ENCODE measurements at regions not wholly inside any gene's neighbourhood (a gene's known extent, or its start where the extent isn't known, plus 50 kb on each side); places are given as distances from the start of the nearest gene placed in this dataset.

DNA sequence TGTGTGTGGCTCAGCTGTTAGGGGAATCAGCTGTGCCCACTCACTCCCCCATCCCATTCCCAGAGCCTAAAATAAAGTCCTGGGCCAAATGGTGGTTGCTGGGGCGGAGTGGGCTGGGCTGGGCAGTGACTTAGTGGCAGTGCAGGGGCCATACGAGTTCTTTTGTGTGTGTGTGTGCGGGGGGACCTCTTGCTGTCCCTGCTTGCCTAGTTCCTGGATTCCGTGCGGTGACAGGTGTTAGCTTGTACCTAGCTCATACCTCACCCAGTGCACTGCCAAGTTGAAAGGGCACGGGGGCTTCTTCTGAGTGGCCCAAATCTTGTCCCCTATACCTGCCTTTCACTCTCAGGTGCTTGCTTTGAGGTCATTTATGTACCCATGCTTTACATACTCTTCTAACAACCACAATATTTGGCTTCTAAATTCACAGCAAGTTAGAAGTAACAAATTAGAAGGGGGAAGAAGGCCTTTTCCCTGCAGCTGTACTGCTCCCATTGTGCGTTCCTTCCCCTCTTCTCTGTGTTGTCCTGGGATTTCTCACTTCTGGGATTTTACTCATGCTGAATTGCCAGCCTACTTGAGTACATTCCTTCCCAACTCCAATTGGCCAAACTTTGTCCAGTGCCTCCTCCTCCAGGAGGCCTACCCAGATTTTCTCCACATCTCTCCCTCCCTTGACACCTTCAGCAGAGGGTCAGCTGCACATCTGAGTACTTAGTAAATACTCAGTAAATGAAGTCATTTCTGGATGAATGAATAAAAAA, 66.3 kb upstream of the POLG start:
- ChIA-PET CTCF (interaction anchor here (1.0 to 4.5 kb wide), 3 partner anchors 9 to 194 kb away, joined by 3 to 36 read pairs (median 4); no protein-coding TSS in a partner anchor), POLR2A (no interaction called here)

GRCh38 chr15:89400116-89400781, 65.6 kb upstream of the POLG start:
- ChIA-PET CTCF (interaction anchor here (1.0 to 4.5 kb wide), 5 partner anchors 8 to 193 kb away, joined by 3 to 36 read pairs (median 9); no protein-coding TSS in a partner anchor), POLR2A (no interaction called here)

- ChIA-PET POLR2A (no interaction called here), CTCF (interaction anchor here (0.6 to 4.5 kb wide), 4 partner anchors 10 to 41 kb away, joined by 3 to 36 read pairs (median 9); no protein-coding TSS in a partner anchor)
These were observed 64.9 kb upstream of the POLG start for GRCh38 chr15:89399238-89400115.

DNA sequence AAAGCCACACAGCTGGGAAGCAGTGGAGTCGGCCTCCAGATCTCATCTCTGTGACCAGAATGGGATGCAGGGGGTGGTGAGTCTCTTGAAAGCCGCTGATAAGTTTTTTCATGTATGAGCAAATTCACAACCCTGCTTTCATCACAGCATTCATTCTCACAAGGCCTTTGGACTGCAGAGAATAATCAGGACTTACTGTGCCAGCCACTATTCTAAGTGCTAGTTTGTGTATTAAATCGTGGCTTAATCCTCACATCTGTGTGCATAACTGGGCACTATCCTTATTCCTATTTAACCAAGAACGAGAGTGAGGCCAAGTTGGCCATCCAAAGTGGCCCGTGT, 64.2 kb upstream of the POLG start:
- ChIA-PET CTCF (interaction anchor here (0.6 to 4.5 kb wide), 4 partner anchors 10 to 40 kb away, joined by 3 to 36 read pairs (median 9); no protein-coding TSS in a partner anchor), POLR2A (no interaction called here)

- ChIA-PET CTCF (interaction anchor here (1.3 to 2.6 kb wide), 2 partner anchors 9 to 11 kb away, joined by 3 to 9 read pairs; no protein-coding TSS in a partner anchor), POLR2A (no interaction called here)
These were observed 63.0 kb upstream of the POLG start for GRCh38 chr15:89397653-89398023.

GRCh38 chr15:89396723-89397652, 62.4 kb upstream of the POLG start:
- ChIA-PET CTCF (interaction anchor here (1.3 kb wide), 1 partner anchor 11 kb away, joined by 3 read pairs; no protein-coding TSS in a partner anchor), POLR2A (no interaction called here)

DNA sequence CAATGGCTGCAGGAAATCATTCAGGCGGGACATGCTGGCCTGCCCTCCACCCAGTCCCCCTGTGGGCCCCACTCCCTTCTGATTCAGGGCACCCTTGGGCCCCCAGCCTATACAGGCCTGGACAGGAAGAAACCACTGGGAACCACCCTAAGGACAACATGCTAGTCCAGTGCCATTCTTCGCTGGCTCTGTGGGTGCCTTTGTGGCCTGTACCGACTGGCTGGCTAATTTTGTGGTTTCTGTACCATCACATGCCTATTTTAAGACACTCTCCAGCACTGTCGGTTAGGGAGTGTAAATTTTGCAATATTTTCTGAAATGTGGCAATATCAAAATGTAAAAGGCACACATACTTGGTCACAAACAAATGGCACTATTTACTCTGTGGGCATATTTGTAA, 61.4 kb upstream of the POLG start:
- ChIA-PET CTCF (no interaction called here), POLR2A (no interaction called here)

DNA sequence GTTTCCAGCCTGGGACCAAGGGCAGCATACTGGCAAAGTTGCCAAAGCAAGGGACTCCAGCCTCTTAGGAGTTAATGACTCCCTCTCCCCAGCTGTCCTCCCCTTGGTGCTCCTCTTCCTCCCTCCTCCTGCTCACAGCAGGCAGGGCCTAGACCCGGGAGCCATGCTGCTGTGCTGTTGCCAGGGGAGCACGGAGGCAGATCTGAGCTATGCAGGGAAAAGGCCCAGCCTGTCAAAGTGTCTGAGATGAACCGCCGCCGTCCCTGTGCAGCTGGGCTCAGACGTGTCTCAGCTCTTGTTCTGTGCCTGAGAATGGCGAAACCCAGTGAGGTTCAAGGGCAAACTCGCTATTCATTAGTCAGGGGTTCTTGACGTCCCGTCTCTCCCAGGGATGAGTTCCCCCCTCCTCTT, 60.8 kb upstream of the POLG start:
- CTCF ChIA-PET = interaction anchor here (1.0 kb wide), 1 partner anchor 10 kb away, joined by 3 read pairs; no protein-coding TSS in a partner anchor
- POLR2A ChIA-PET = no interaction called here

DNA sequence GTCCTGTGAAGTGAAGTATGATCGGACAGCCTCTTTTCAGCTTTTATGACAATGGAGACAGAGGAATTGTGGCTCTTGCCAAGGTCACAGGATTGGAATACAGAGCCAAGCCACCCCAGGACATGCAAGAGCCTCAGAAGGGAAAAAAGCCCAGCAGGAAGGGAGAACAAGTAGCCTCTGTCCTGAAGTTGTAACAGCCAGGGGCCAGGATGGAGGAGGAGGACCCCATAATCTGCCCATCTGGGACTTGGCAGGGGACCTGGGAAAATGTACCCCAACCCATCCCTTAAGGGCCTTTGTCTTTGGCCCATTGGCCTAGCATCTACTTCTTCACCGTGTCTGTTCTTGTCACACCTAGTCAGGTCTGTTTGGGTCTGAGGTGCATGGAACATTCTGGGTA, 60.4 kb upstream of the POLG start:
- ChIA-PET POLR2A (no interaction called here), CTCF (interaction anchor here (0.8 to 1.0 kb wide), 2 partner anchors 9 to 90 kb away, joined by 3 read pairs; no protein-coding TSS in a partner anchor)

- POLR2A ChIA-PET = no interaction called here
- CTCF ChIA-PET = interaction anchor here (1.9 kb wide), 1 partner anchor 34 kb away, joined by 10 read pairs; no protein-coding TSS in a partner anchor
These were observed 58.4 kb upstream of the POLG start for GRCh38 chr15:89393056-89393455.

DNA sequence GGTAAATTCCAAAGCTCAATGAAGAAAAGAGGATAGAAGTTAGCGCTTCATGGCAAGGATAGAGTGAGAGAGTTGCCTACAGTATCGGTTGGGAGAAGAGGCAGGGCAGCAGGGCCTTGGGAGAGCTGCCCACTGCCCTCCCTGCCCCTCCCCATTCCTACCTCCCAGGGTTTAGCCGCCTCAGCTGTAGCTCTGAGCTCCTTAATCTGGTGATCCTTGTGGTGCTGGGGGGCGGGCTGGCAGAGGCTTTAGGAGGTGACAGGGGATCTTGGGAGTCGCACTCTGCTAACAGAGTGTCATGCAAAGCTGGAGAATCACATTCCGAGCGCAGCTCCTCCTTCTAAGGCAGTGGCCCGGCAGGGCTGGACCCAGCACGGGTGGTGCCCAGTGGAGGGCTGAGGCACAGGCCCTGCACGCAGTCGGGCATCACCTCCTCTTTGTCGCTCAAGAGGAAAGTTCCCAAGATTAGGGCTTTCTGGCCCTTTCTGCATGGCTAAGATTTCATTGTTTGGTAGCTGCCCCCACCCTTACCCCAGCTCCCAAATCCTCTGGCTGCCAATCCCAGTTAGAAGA, 57.1 kb upstream of the POLG start:
- POLR2A ChIA-PET = no interaction called here
- CTCF ChIA-PET = interaction anchor here (1.8 to 2.8 kb wide), 2 partner anchors 9 to 33 kb away, joined by 4 to 15 read pairs; no protein-coding TSS in a partner anchor

- ChIA-PET CTCF (interaction anchor here (0.9 to 2.8 kb wide), 3 partner anchors 9 to 31 kb away, joined by 3 to 15 read pairs (median 9); no protein-coding TSS in a partner anchor), POLR2A (no interaction called here)
These were observed 55.4 kb upstream of the POLG start for GRCh38 chr15:89389841-89390603.

- CTCF ChIA-PET = interaction anchor here (1.6 kb wide), 1 partner anchor 29 kb away, joined by 4 read pairs; no protein-coding TSS in a partner anchor
- POLR2A ChIA-PET = no interaction called here
These were observed 52.7 kb upstream of the POLG start for GRCh38 chr15:89387140-89387903.

- ChIA-PET POLR2A (no interaction called here), CTCF (interaction anchor here (0.6 to 1.4 kb wide), 3 partner anchors 9 to 347 kb away, joined by 3 read pairs; no protein-coding TSS in a partner anchor)
These were observed 51.1 kb upstream of the POLG start for GRCh38 chr15:89385596-89386331.
